ENCODE measurements at regions not wholly inside any gene's neighbourhood (a gene's known extent, or its start where the extent isn't known, plus 50 kb on each side); places are given as distances from the start of the nearest gene placed in this dataset.

- H3K4me3 ChIP-seq = no peak overlapping the region
- ATAC-seq = no peak
- no peaks in the 10 kb centered on the region for H3K9me3 ChIP-seq
- no peak overlapping the region for H3K27ac ChIP-seq
- H3K27me3 ChIP-seq (ENCODE audit: low read depth) = no peaks in the 10 kb centered on the region
- intact Hi-C loops (cut with DNase I) = no loop called here
- TF ChIP-seq CTCF (IDR thresholded peaks at IDR 0.05) = no peak
- no peak for DNase-seq
- H3K36me3 ChIP-seq = no peaks in the 10 kb centered on the region
- H3K4me1 ChIP-seq = no peaks in the 10 kb centered on the region
Observed at GRCh38 chr6:105753620-105754211, 332.4 kb upstream of the PRDM1 start.

- Histone ChIP-seq H3K27me3 (ENCODE audit: low read depth) (no peaks in the 10 kb centered on the region), H3K4me3 (no peak overlapping the region), H3K9me3 (no peaks in the 10 kb centered on the region), H3K27ac (no peak overlapping the region), H3K4me1 (no peaks in the 10 kb centered on the region), H3K36me3 (no peaks in the 10 kb centered on the region)
- intact Hi-C loops (cut with DNase I) = no loop called here
- no peak for TF ChIP-seq CTCF (IDR thresholded peaks at IDR 0.05)
- no peak for ATAC-seq
- no peak for DNase-seq
Observed at GRCh38 chr6:105753207-105753606, 332.9 kb upstream of the PRDM1 start.

DNA sequence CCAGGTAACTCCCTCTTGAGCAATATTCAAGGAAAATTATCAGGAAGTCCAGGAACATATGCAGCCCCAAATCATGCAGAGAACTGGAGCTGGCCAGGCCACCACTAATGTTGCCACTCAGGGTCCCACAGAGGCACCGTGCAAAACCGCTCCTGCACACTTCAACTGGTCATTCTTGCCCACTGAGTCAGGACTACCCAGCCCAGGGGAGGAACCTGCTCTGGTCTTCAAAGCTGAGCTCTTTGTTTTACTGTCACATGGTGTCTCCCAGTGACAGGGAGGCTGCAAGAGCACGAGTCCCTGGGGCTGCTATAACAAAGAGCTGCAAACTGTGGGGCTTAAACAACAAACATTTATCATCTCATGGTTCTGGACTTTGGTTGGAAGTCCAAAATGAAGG is 336.0 kb upstream of the PRDM1 start:
- no peak overlapping the region for H3K27ac ChIP-seq
- no peaks in the 10 kb centered on the region for H3K27me3 ChIP-seq (ENCODE audit: low read depth)
- ATAC-seq (no peak), DNase-seq (no peak)
- H3K4me3 ChIP-seq = no peak overlapping the region
- intact Hi-C loops (cut with DNase I) = no loop called here
- TF ChIP-seq CTCF (IDR thresholded peaks at IDR 0.05) = no peak
- no peaks in the 10 kb centered on the region for H3K36me3 ChIP-seq
- H3K9me3 ChIP-seq = no peaks in the 10 kb centered on the region
- no peaks in the 10 kb centered on the region for H3K4me1 ChIP-seq

DNA sequence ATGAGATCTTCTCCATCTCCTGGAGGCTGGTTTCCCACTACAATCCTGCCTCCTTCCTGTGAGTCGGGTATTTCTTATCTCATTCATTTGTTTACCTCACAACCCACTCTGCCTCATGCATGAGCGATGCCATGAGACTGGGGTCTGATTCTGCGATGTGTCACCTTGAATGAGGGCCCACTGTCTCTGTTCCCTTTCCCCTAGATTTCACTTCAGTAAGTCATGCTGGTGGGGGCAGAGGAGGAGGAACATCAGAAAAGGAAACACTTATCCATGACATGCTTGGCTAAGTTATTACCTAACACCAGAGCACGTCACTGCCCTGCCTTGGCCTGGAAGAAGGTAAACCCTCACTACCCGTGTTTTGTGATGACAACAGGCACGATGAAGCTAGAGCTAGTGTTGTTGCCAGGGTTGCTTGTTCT is 337.4 kb upstream of the PRDM1 start:
- no peak overlapping the region for H3K27ac ChIP-seq
- H3K27me3 ChIP-seq (ENCODE audit: low read depth) = no peaks in the 10 kb centered on the region
- H3K4me3 ChIP-seq = no peak overlapping the region
- H3K9me3 ChIP-seq = no peaks in the 10 kb centered on the region
- no peaks in the 10 kb centered on the region for H3K4me1 ChIP-seq
- intact Hi-C loops (cut with DNase I) = no loop called here
- no peak for TF ChIP-seq CTCF (IDR thresholded peaks at IDR 0.05)
- ATAC-seq = peak; percentile 65 to 73
- peak; percentile 44 for DNase-seq
- H3K36me3 ChIP-seq = no peaks in the 10 kb centered on the region

DNA sequence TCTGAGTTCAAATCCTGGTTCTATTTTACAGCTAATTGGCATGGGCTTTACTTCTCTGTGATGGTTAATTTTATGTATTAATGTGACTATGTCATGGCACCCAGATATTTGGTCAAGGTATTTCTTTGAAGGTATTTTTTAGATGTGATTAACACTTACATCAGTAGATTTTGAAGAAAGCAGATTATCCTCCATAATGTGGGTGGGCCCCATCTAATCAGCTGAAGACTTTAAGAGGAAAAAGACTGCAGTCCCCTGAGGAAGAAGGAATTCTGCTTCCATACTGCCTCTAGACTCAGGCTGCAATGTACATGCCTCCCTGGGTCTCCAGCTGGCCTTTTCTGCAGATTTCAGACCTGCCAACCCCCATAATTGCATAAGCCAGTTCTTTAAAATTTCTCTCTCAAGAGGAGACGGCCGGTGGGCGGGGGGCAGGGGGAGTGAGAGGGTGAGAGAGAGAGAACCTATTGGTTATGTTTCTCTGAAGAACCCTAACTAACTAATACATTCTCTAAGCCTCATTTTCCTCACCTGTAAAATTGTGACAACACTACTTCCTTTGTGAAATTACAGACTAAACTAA is 338.2 kb upstream of the PRDM1 start:
- no peak overlapping the region for H3K4me3 ChIP-seq
- no peaks in the 10 kb centered on the region for H3K27me3 ChIP-seq (ENCODE audit: low read depth)
- ATAC-seq (no peak), DNase-seq (no peak)
- H3K4me1 ChIP-seq = no peaks in the 10 kb centered on the region
- no peaks in the 10 kb centered on the region for H3K36me3 ChIP-seq
- no peak overlapping the region for H3K27ac ChIP-seq
- H3K9me3 ChIP-seq = no peaks in the 10 kb centered on the region
- intact Hi-C loops (cut with DNase I) = no loop called here
- no peak for TF ChIP-seq CTCF (IDR thresholded peaks at IDR 0.05)

Data from lower lobe of right lung (tissue), 2 donors.